ENCODE measurements at regions not wholly inside any gene's neighbourhood (a gene's known extent, or its start where the extent isn't known, plus 50 kb on each side); places are given as distances from the start of the nearest gene placed in this dataset.

DNA sequence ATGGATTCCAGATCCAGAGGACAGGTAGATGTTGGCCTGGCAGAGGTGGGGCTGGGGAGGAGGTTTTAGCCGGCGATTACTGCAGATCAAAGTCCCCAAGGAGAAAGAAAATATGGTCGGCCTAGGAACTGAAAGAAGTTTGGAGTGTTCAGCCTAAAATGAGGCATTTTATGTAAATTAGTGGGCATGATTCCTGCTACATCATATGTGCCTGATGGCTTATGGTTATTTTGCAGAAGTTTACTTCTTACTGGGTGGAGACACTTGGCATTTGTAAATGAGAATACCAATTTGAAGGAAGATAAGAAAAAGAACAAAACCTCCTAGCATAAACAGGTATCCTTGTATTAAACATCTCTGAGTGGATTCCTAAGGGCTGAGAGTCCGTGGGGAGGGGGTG, 149.3 kb downstream of the FOXL1 start:
- ChIA-PET CTCF (interaction anchor here (1.0 kb wide), 1 partner anchor 13 kb away, joined by 3 read pairs; no protein-coding TSS in a partner anchor), POLR2A (no interaction called here)
- no peak for DNase-seq (ENCODE audit: low read depth, low spot score)

DNA sequence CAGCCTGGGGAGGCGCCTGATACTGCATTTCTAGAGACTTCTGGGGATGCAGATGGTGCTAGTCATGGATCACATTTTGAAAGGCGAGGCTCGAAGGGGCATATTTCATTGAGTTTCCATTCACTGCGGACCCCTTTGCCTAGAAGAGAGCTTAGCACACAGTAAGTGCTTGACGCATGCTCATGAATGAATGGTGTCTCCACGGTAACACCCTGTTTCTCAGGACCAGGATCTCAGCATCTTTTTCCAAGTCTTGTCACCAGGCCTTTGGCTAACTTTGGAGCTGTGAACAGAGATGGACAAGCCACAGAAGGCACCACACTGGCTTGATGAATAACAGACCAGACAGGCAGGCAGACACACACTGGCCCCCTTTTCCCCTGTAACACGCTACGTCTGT, 151.3 kb downstream of the FOXL1 start:
- TF ChIP-seq, protein P1, sequence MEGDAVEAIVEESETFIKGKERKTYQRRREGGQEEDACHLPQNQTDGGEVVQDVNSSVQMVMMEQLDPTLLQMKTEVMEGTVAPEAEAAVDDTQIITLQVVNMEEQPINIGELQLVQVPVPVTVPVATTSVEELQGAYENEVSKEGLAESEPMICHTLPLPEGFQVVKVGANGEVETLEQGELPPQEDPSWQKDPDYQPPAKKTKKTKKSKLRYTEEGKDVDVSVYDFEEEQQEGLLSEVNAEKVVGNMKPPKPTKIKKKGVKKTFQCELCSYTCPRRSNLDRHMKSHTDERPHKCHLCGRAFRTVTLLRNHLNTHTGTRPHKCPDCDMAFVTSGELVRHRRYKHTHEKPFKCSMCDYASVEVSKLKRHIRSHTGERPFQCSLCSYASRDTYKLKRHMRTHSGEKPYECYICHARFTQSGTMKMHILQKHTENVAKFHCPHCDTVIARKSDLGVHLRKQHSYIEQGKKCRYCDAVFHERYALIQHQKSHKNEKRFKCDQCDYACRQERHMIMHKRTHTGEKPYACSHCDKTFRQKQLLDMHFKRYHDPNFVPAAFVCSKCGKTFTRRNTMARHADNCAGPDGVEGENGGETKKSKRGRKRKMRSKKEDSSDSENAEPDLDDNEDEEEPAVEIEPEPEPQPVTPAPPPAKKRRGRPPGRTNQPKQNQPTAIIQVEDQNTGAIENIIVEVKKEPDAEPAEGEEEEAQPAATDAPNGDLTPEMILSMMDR (IDR thresholded peaks at IDR 0.05; ENCODE audit: insufficient read depth, low read length, missing control alignments) = no peak
- DNase-seq (ENCODE audit: low read depth, low spot score) = no peak
- POLR2A ChIA-PET = no interaction called here

More for the DNA sequence above, 149.3 kb downstream of the FOXL1 start:
- TF ChIP-seq, protein P1 (IDR thresholded peaks at IDR 0.05; ENCODE audit: insufficient read depth, low read length, missing control alignments) = no peak
- H3K4me3 ChIP-seq (ENCODE audit: low read depth, low read length) = no peak overlapping the region

DNA sequence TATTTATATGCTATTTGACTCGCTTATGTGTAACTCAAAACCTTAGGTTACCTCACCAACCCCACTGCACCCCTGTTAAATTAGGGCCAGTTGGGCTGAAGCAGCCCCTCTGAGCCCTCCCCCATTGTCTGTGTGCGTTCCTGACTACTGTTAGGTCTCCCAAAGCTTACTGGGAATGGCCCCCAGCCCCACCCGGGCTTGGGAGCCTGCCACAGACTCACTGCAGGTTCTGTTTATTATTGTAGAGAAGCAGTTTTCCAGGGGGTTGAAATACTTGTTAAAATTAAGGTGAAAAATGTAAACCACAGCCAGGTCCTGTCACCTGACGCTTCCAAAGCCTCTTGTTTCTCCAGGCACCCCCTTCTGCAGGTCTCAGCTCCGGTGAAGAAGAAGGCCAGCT, 151.7 kb downstream of the FOXL1 start:
- TF ChIP-seq, protein P1 (IDR thresholded peaks at IDR 0.05; ENCODE audit: insufficient read depth, low read length, missing control alignments) = no peak
- no peak overlapping the region for H3K4me3 ChIP-seq (ENCODE audit: low read depth, low read length)
- no peak for DNase-seq (ENCODE audit: low read depth, low spot score)
- ChIA-PET POLR2A (no interaction called here), CTCF (interaction anchor here (1.8 kb wide), 1 partner anchor 333 kb away, joined by 4 read pairs; no protein-coding TSS in a partner anchor)

More for the DNA sequence above, 151.3 kb downstream of the FOXL1 start:
- H3K4me3 ChIP-seq (ENCODE audit: low read depth, low read length) = no peak overlapping the region
- CTCF ChIA-PET = no interaction called here

DNA sequence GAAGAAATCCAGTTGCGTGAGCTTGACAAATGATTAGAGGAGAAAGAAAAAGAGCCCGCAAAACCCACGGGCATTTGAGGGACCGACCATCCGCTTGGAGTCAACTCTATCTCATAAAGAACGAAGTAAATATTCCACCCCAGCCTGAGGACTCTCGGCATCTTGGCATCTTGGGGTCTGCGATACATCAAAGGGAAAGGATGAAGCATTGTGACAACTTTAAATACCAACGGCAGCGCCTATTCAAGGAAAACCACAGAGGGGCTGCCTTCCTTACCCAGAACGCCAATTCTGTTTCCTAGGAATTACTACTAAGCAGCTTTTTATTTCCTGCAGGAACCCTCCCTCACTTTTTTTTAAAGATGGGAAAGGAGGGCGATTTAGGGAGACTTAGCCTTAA, 152.2 kb downstream of the FOXL1 start:
- CTCF ChIA-PET = interaction anchor here (1.8 kb wide), 1 partner anchor 332 kb away, joined by 4 read pairs; no protein-coding TSS in a partner anchor
- POLR2A ChIA-PET = no interaction called here
- no peak overlapping the region for H3K4me3 ChIP-seq (ENCODE audit: low read depth, low read length)
- no peak for DNase-seq (ENCODE audit: low read depth, low spot score)
- TF ChIP-seq, protein P1 (IDR thresholded peaks at IDR 0.05; ENCODE audit: insufficient read depth, low read length, missing control alignments) = no peak

DNA sequence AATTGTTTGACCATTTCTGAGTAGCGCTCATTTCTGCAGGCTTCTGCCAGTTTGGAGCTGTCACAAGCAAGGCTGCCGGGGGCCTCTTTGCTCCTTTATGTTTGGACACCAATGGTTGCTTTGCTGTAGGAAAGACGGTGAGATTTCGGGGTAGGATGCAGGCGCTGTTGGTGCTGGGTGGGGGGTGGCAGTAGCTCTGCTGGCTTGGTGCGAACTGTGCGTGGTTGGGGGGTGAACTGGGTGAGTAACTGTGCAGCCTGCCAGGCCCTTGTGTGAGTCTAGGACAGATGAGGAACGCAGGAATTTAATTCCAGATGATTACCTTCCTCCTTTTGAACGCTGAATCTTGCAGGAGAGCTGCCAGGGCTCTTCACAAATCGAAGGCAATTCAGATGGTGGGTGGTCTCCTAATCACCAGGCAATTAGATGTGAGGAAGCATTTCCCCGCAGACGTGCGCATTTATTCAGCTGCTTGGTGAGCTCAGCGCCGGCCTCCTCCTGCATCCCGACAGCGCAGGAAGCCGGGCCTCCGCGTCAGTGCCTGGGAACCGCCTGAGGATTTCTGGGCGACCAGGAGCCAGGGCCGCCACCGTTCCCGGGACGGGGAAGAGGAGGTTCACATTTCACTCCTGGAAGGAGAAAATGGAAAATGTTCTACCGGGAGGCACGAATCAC, 154.4 kb downstream of the FOXL1 start:
- CTCF ChIA-PET = interaction anchor here (0.6 to 1.7 kb wide), 5 partner anchors 9 to 330 kb away, joined by 3 to 7 read pairs (median 3); no protein-coding TSS in a partner anchor
- DNase-seq (ENCODE audit: low read depth, low spot score) = no peak
- POLR2A ChIA-PET = interaction anchor here (0.7 to 1.0 kb wide), 2 partner anchors 24 to 57 kb away, joined by 3 to 4 read pairs; no protein-coding TSS in a partner anchor
- TF ChIP-seq, protein P1 (IDR thresholded peaks at IDR 0.05; ENCODE audit: insufficient read depth, low read length, missing control alignments) = no peak
- no peak overlapping the region for H3K4me3 ChIP-seq (ENCODE audit: low read depth, low read length)

DNA sequence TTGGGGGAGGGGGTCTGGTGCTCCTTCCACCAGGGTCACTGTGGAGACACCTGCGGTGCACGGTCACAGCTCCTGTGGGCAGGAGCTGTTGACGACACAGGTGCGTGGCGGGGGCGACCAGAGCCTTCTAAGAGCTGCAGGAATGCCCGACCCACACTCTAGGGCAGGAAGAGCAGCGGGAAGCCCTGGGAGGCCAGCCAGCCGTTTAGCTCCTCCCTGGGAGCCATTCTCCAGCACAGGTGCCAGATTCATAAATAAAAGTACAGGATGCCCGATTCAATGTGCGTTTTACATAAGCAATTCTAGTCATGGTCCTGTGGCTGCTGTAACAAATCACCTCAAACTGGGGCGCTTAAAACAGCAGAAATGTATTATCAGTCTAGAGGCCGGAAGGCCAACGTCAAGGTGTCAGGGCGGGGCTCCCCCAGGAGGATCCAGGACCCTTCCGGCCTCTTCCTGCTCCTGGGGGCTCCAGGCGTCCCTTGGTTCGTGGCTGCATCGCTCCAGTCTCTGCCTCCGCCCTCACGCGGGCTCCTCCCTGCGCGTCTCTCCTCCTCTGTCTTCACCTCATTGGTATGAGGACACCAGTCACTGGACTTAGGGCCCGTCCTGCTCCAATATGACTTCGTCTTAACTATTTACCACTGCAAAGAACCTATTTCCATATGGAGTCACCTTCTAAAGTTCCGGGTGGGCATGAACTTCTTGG, 155.4 kb downstream of the FOXL1 start:
- ChIA-PET POLR2A (no interaction called here), CTCF (interaction anchor here (1.5 to 1.7 kb wide), 2 partner anchors 10 to 329 kb away, joined by 4 to 7 read pairs; no protein-coding TSS in a partner anchor)
- no peak overlapping the region for H3K4me3 ChIP-seq (ENCODE audit: low read depth, low read length)
- no peak for DNase-seq (ENCODE audit: low read depth, low spot score)
- TF ChIP-seq, protein P1 (IDR thresholded peaks at IDR 0.05; ENCODE audit: insufficient read depth, low read length, missing control alignments) = no peak
